ENCODE measurements at regions not wholly inside any gene's neighbourhood (a gene's known extent, or its start where the extent isn't known, plus 50 kb on each side); places are given as distances from the start of the nearest gene placed in this dataset. TPM values are rescaled to one million over a fixed set of nuclear protein-coding genes. Genes with fewer than 3 reads are reported as not detected.

DNA sequence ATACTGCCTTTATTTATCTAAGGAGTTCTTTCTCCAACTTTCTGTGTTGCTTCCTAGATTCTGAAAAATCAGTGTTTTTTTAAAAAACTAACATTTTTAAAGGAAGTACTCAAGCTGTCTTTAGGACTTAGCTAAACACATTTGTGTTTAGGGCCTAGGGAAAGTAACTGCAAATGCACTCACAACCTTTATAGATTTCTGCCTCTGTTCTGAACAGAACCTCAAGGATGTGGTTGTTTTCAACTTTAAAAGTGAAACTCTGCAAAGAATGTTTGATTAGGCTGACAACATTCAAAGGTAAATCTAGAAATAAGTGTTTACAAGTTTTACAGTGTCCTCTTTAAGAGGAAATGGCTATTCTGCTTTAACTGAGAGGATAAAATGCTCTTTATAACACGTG lies 55.4 kb upstream of the CNTN5 start:
- Histone ChIP-seq H3K4me3 (ENCODE audit: insufficient read depth, low read length) (no peak overlapping the region), H3K4me1 (ENCODE audit: insufficient read depth, low read length) (no peaks in the 10 kb centered on the region), H2AFZ (ENCODE audit: low read length) (no peak overlapping the region), H4K20me1 (ENCODE audit: insufficient read depth, low read length) (no peaks in the 10 kb centered on the region), H3K27ac (ENCODE audit: low read depth, low read length) (no peak overlapping the region), H3K79me2 (ENCODE audit: insufficient read depth, low read length) (no peaks in the 10 kb centered on the region), H3K4me2 (ENCODE audit: insufficient read depth, low read length) (no peak overlapping the region), H3K27me3 (ENCODE audit: insufficient read depth, low read length) (no peaks in the 10 kb centered on the region), H3K36me3 (ENCODE audit: insufficient read depth, low read length) (no peaks in the 10 kb centered on the region), H3K9me3 (ENCODE audit: low read depth, low read length) (peaks cover 2% of the 10 kb centered on the region)
- TF ChIP-seq CTCF (IDR thresholded peaks at IDR 0.05; ENCODE audit: extremely low read depth, low read depth, low read length), result no peak
- no peak for DNase-seq (ENCODE audit: insufficient read length, low spot score, missing footprints)

GRCh38 chr11:98965775-98966174 lies 55.0 kb upstream of the CNTN5 start:
- Histone ChIP-seq H3K27me3 (ENCODE audit: insufficient read depth, low read length) (no peaks in the 10 kb centered on the region), H2AFZ (ENCODE audit: low read length) (no peak overlapping the region), H3K4me1 (ENCODE audit: insufficient read depth, low read length) (no peaks in the 10 kb centered on the region), H3K4me3 (ENCODE audit: insufficient read depth, low read length) (no peak overlapping the region), H3K27ac (ENCODE audit: low read depth, low read length) (no peak overlapping the region), H4K20me1 (ENCODE audit: insufficient read depth, low read length) (no peaks in the 10 kb centered on the region), H3K36me3 (ENCODE audit: insufficient read depth, low read length) (no peaks in the 10 kb centered on the region), H3K4me2 (ENCODE audit: insufficient read depth, low read length) (no peak overlapping the region), H3K9me3 (ENCODE audit: low read depth, low read length) (peaks cover 2% of the 10 kb centered on the region), H3K79me2 (ENCODE audit: insufficient read depth, low read length) (no peaks in the 10 kb centered on the region)
- DNase-seq (ENCODE audit: insufficient read length, low spot score, missing footprints), result no peak
- no peak for TF ChIP-seq CTCF (IDR thresholded peaks at IDR 0.05; ENCODE audit: extremely low read depth, low read depth, low read length)

DNA sequence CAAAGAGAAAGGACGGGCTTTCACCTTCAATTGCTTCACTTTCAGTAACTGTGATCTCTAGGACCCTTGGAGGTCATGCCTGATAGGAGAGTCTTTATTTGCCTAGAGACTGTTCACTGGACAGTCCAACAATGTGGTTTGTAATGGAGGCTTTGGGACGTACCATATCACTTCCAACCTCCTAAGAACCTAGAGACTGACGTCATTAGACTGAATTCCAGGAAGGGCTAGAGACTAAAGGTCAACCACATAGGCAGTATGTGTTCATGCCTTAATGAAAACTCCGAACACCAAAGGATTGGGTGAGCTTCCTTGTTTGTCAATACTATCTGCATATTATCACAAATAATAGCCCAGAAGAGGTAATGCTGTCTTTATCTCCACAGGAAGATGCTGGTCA lies 53.7 kb upstream of the CNTN5 start:
- Histone ChIP-seq H3K79me2 (ENCODE audit: insufficient read depth, low read length) (no peaks in the 10 kb centered on the region), H4K20me1 (ENCODE audit: insufficient read depth, low read length) (no peaks in the 10 kb centered on the region), H3K27me3 (ENCODE audit: insufficient read depth, low read length) (no peaks in the 10 kb centered on the region), H3K27ac (ENCODE audit: low read depth, low read length) (no peak overlapping the region), H3K4me3 (ENCODE audit: insufficient read depth, low read length) (no peak overlapping the region), H2AFZ (ENCODE audit: low read length) (no peak overlapping the region), H3K4me2 (ENCODE audit: insufficient read depth, low read length) (no peak overlapping the region), H3K9me3 (ENCODE audit: low read depth, low read length) (peaks cover 2% of the 10 kb centered on the region), H3K4me1 (ENCODE audit: insufficient read depth, low read length) (no peaks in the 10 kb centered on the region), H3K36me3 (ENCODE audit: insufficient read depth, low read length) (no peaks in the 10 kb centered on the region)
- TF ChIP-seq CTCF (IDR thresholded peaks at IDR 0.05; ENCODE audit: extremely low read depth, low read depth, low read length), result no peak
- no peak for DNase-seq (ENCODE audit: insufficient read length, low spot score, missing footprints)

Small RNA genes in the stretch of these regions (small RNA-seq; reads per million reads assigned to genes)
- gene AP003730.1 (not detected), gene RNA5SP346 (not detected), gene RNA5SP347 (not detected)

Data from osteoblast (primary cell).